ENCODE measurements at regions not wholly inside any gene's neighbourhood (a gene's known extent, or its start where the extent isn't known, plus 50 kb on each side); places are given as distances from the start of the nearest gene placed in this dataset.

DNA sequence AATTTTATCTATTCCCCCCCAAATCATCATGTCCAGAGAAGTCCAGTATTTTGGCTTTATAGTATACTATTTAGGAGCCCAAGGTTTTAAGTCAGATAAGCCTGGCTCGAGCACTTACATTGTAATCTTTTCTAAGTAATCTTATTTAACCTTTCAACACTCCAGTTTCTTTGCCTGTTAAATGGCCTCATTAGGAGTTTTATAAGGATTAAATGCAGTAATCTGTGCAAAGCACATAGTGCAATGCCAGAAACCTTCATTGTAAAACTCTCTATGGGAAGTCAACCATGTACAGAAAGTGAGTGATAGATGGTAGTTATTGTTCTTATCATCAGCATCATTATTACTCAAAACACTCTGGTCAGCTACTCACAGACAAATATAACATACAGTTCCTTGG, 1330.4 kb downstream of the SLC16A7 start:
- no peaks in the 10 kb centered on the region for H4K20me1 ChIP-seq (ENCODE audit: low read depth, low read length)
- no peaks in the 10 kb centered on the region for H3F3A ChIP-seq (ENCODE audit: insufficient read depth)

DNA sequence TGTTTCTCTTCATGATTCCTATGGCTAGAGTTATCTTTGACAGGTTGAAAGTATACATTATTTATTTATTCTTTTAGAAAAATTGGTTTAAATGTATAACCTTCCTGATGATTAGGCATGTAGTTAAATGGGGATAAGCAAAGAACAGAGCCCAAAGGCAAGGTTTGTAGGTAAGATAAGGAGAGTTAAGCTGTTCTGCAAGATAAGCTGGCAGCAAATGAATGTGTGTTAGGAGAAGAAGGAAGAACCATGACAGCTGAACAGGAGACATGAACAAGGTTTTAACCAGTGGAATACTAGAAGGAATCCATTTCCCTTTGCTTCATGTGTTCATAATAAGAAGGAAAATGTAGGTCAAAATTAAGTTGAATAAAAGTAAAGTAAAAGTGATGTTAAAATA, 1330.1 kb upstream of the USP15 start:
- Histone ChIP-seq H4K20me1 (ENCODE audit: low read depth, low read length) (no peaks in the 10 kb centered on the region), H2AFZ (ENCODE audit: low read depth, low read length, severe bottlenecking) (no peak overlapping the region), H3K4me2 (ENCODE audit: low read depth, low read length, poor library complexity, severe bottlenecking) (no peak overlapping the region), H3K4me3 (ENCODE audit: insufficient read depth, low read length, poor library complexity, severe bottlenecking) (no peak overlapping the region), H3K36me3 (ENCODE audit: low read length) (no peaks in the 10 kb centered on the region), H3K9me3 (ENCODE audit: insufficient read depth, low read length) (peaks cover 3% of the 10 kb centered on the region; the same call in 1 of the 2 replicates), H3K9ac (ENCODE audit: low read length) (no peak overlapping the region), H3F3A (ENCODE audit: insufficient read depth) (no peaks in the 10 kb centered on the region), H3K79me2 (ENCODE audit: insufficient read depth, low read length) (no peaks in the 10 kb centered on the region), H3K27ac (ENCODE audit: low read depth, low read length) (no peak overlapping the region), H3K9me2 (replicated peaks; ENCODE audit: insufficient read depth, low read length) (no peaks in the 10 kb centered on the region), H3K27me3 (ENCODE audit: low read length) (no peaks in the 10 kb centered on the region)
- no peak for TF ChIP-seq EZH2phosphoT487 (conservative IDR thresholded peaks at IDR 0.05; ENCODE audit: low read length)
- TF ChIP-seq, protein P1, sequence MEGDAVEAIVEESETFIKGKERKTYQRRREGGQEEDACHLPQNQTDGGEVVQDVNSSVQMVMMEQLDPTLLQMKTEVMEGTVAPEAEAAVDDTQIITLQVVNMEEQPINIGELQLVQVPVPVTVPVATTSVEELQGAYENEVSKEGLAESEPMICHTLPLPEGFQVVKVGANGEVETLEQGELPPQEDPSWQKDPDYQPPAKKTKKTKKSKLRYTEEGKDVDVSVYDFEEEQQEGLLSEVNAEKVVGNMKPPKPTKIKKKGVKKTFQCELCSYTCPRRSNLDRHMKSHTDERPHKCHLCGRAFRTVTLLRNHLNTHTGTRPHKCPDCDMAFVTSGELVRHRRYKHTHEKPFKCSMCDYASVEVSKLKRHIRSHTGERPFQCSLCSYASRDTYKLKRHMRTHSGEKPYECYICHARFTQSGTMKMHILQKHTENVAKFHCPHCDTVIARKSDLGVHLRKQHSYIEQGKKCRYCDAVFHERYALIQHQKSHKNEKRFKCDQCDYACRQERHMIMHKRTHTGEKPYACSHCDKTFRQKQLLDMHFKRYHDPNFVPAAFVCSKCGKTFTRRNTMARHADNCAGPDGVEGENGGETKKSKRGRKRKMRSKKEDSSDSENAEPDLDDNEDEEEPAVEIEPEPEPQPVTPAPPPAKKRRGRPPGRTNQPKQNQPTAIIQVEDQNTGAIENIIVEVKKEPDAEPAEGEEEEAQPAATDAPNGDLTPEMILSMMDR (IDR thresholded peaks at IDR 0.05; ENCODE audit: insufficient read depth, low read length, poor library complexity, severe bottlenecking), result no peak

More for the DNA sequence above, 1330.4 kb downstream of the SLC16A7 start:
- no peak overlapping the region for H3K27ac ChIP-seq (ENCODE audit: low read depth, low read length)
- H3K9me3 ChIP-seq (ENCODE audit: insufficient read depth, low read length), result no peaks in the 10 kb centered on the region
- H3K9me2 ChIP-seq (replicated peaks; ENCODE audit: insufficient read depth, low read length), result no peaks in the 10 kb centered on the region
- no peaks in the 10 kb centered on the region for H3K27me3 ChIP-seq (ENCODE audit: low read length)
- TF ChIP-seq, protein P1 (IDR thresholded peaks at IDR 0.05; ENCODE audit: insufficient read depth, low read length, poor library complexity, severe bottlenecking), result no peak
- TF ChIP-seq EZH2phosphoT487 (conservative IDR thresholded peaks at IDR 0.05; ENCODE audit: low read length), result no peak
- no peak overlapping the region for H3K9ac ChIP-seq (ENCODE audit: low read length)
- no peak overlapping the region for H2AFZ ChIP-seq (ENCODE audit: low read depth, low read length, severe bottlenecking)
- H3K4me3 ChIP-seq (ENCODE audit: insufficient read depth, low read length, poor library complexity, severe bottlenecking), result no peak overlapping the region
- no peaks in the 10 kb centered on the region for H3K79me2 ChIP-seq (ENCODE audit: insufficient read depth, low read length)
- no peak overlapping the region for H3K4me2 ChIP-seq (ENCODE audit: low read depth, low read length, poor library complexity, severe bottlenecking)
- no peaks in the 10 kb centered on the region for H3K36me3 ChIP-seq (ENCODE audit: low read length)

DNA sequence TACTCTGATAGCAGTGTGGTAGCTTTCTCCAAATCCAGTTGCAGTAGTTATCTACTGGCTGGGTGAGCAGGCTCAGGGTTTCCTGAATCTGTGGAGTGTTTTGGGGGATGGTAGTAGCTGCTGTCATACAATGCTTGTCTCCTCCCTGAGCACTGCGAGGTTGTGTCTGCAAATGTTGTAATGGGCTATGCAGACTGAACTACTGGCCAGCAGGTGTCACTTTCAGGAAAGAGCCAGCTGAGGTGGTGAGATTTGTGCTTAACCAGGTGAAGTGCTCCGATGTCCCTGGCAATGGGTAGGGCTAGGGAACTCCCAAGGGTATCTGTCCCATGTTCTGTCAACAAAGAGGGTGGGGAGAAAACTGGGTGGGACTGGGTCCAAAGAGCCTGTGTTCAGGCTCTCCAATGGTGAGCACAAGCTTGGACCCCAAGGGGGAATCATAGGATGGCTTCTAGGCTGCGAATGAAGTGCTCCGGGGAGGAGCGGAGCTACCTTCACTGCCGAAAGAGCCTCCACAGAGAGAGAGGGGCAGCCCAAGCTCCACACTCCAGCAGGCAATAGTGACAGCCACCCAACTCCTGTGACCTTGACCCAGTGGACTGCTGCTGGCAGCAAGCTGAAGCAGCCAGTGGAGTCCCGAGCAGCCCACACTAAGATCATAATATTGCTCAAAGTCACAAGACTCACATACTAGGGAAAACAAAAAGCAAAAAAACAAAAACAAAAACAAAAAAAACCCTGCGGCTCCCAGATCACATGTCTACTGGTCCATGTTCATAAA, 1324.0 kb upstream of the USP15 start:
- Histone ChIP-seq H3K9ac (ENCODE audit: low read length) (no peak overlapping the region), H3K27ac (ENCODE audit: low read depth, low read length) (no peak overlapping the region), H3K27me3 (ENCODE audit: low read length) (no peaks in the 10 kb centered on the region), H3K36me3 (ENCODE audit: low read length) (no peaks in the 10 kb centered on the region), H2AFZ (ENCODE audit: low read depth, low read length, severe bottlenecking) (no peak overlapping the region), H4K20me1 (ENCODE audit: low read depth, low read length) (no peaks in the 10 kb centered on the region), H3K79me2 (ENCODE audit: insufficient read depth, low read length) (no peaks in the 10 kb centered on the region), H3K9me2 (replicated peaks; ENCODE audit: insufficient read depth, low read length) (no peaks in the 10 kb centered on the region), H3K4me3 (ENCODE audit: insufficient read depth, low read length, poor library complexity, severe bottlenecking) (no peak overlapping the region), H3F3A (ENCODE audit: insufficient read depth) (no peaks in the 10 kb centered on the region), H3K9me3 (ENCODE audit: insufficient read depth, low read length) (peaks cover 3% of the 10 kb centered on the region; the same call in 1 of the 2 replicates), H3K4me2 (ENCODE audit: low read depth, low read length, poor library complexity, severe bottlenecking) (no peak overlapping the region)
- TF ChIP-seq, protein P1 (IDR thresholded peaks at IDR 0.05; ENCODE audit: insufficient read depth, low read length, poor library complexity, severe bottlenecking), result no peak
- no peak for TF ChIP-seq EZH2phosphoT487 (conservative IDR thresholded peaks at IDR 0.05; ENCODE audit: low read length)
